ENCODE measurements at regions not wholly inside any gene's neighbourhood (a gene's known extent, or its start where the extent isn't known, plus 50 kb on each side); places are given as distances from the start of the nearest gene placed in this dataset.
"Not testable (repeated sequence)": the region's sequence is repeated elsewhere in the genome, so short reads cannot be mapped to it uniquely, and the experiment has no call there.

- H3K36me3 ChIP-seq, result no peaks in the 10 kb centered on the region
- no peak overlapping the region for H3K4me3 ChIP-seq
- intact Hi-C loops (cut with DNase I; ENCODE audit: low total_unique reads), result no loop called here
- TF ChIP-seq POLR2AphosphoS5 (IDR thresholded peaks at IDR 0.05), result no peak
- no peak for TF ChIP-seq POLR2A (IDR thresholded peaks at IDR 0.05)
- TF ChIP-seq CTCF (IDR thresholded peaks at IDR 0.05), result no peak
- TF ChIP-seq EP300 (IDR thresholded peaks at IDR 0.05), result no peak
- 41 to 73% (median 67%) methylated on average over 5 of the region's 5 CpGs for WGBS, 5 donors
- DNase-seq, result no peak
- no peaks in the 10 kb centered on the region for H3K9me3 ChIP-seq
- H3K27me3 ChIP-seq, result no peaks in the 10 kb centered on the region
- H3K4me1 ChIP-seq, result no peaks in the 10 kb centered on the region
- no peak overlapping the region for H3K27ac ChIP-seq
Measured at GRCh38 chr2:175804122-175804521, 197.9 kb downstream of the LNPK start.

- DNase-seq; H3K4me1 ChIP-seq; H3K27me3 ChIP-seq; H3K27ac ChIP-seq; intact Hi-C loops (cut with DNase I; ENCODE audit: low total_unique reads); H3K4me3 ChIP-seq; H3K36me3 ChIP-seq: not testable (repeated sequence)
- H3K9me3 ChIP-seq, result peaks cover 5 to 28% (median 26%) of the 10 kb centered on the region in 4 donors
- 78 to 87% (median 86%) methylated on average over 2 of the region's 2 CpGs for WGBS, 5 donors
Measured at GRCh38 chr2:175796422-175796821, 205.6 kb downstream of the LNPK start.

GRCh38 chr2:175793648-175794047, 208.4 kb downstream of the LNPK start:
- no peaks in the 10 kb centered on the region for H3K27me3 ChIP-seq
- no peak overlapping the region for H3K27ac ChIP-seq
- TF ChIP-seq CTCF (IDR thresholded peaks at IDR 0.05), result no peak
- no peak for TF ChIP-seq POLR2A (IDR thresholded peaks at IDR 0.05)
- no peak for TF ChIP-seq EP300 (IDR thresholded peaks at IDR 0.05)
- TF ChIP-seq POLR2AphosphoS5 (IDR thresholded peaks at IDR 0.05), result no peak
- H3K9me3 ChIP-seq, result peaks cover 5 to 28% (median 26%) of the 10 kb centered on the region in 4 donors
- H3K4me1 ChIP-seq, result no peaks in the 10 kb centered on the region
- WGBS, 5 donors, result 66 to 71% (median 70%) methylated on average over 3 of the region's 3 CpGs
- no peak for DNase-seq
- H3K4me3 ChIP-seq, result no peak overlapping the region
- H3K36me3 ChIP-seq, result no peaks in the 10 kb centered on the region
- intact Hi-C loops (cut with DNase I; ENCODE audit: low total_unique reads), result no loop called here

GRCh38 chr2:175792881-175793280, 209.2 kb downstream of the LNPK start:
- Histone ChIP-seq H3K27ac (no peak overlapping the region), H3K4me3 (no peak overlapping the region), H3K9me3 (peaks cover 5 to 28% (median 26%) of the 10 kb centered on the region in 4 donors), H3K4me1 (no peaks in the 10 kb centered on the region), H3K36me3 (no peaks in the 10 kb centered on the region), H3K27me3 (no peaks in the 10 kb centered on the region)
- intact Hi-C loops (cut with DNase I; ENCODE audit: low total_unique reads), result no loop called here
- TF ChIP-seq CTCF (IDR thresholded peaks at IDR 0.05) (no peak), POLR2AphosphoS5 (IDR thresholded peaks at IDR 0.05) (no peak), POLR2A (IDR thresholded peaks at IDR 0.05) (no peak), EP300 (IDR thresholded peaks at IDR 0.05) (no peak)
- DNase-seq, result no peak

GRCh38 chr2:175792199-175792598, 209.9 kb downstream of the LNPK start:
- no peak for TF ChIP-seq CTCF (IDR thresholded peaks at IDR 0.05)
- no peak for TF ChIP-seq EP300 (IDR thresholded peaks at IDR 0.05)
- no peak for TF ChIP-seq POLR2A (IDR thresholded peaks at IDR 0.05)
- no peak for TF ChIP-seq POLR2AphosphoS5 (IDR thresholded peaks at IDR 0.05)
- Histone ChIP-seq H3K4me1 (no peaks in the 10 kb centered on the region), H3K4me3 (no peak overlapping the region), H3K9me3 (peaks cover 5 to 24% (median 21%) of the 10 kb centered on the region in 4 donors), H3K27me3 (no peaks in the 10 kb centered on the region), H3K36me3 (no peaks in the 10 kb centered on the region), H3K27ac (no peak overlapping the region)
- intact Hi-C loops (cut with DNase I; ENCODE audit: low total_unique reads), result no loop called here
- 85 to 96% (median 91%) methylated on average over 5 of the region's 5 CpGs for WGBS, 5 donors
- DNase-seq, result no peak
